ENCODE measurements at regions not wholly inside any gene's neighbourhood (a gene's known extent, or its start where the extent isn't known, plus 50 kb on each side); places are given as distances from the start of the nearest gene placed in this dataset.
"Not testable (repeated sequence)": the region's sequence is repeated elsewhere in the genome, so short reads cannot be mapped to it uniquely, and the experiment has no call there.

DNA sequence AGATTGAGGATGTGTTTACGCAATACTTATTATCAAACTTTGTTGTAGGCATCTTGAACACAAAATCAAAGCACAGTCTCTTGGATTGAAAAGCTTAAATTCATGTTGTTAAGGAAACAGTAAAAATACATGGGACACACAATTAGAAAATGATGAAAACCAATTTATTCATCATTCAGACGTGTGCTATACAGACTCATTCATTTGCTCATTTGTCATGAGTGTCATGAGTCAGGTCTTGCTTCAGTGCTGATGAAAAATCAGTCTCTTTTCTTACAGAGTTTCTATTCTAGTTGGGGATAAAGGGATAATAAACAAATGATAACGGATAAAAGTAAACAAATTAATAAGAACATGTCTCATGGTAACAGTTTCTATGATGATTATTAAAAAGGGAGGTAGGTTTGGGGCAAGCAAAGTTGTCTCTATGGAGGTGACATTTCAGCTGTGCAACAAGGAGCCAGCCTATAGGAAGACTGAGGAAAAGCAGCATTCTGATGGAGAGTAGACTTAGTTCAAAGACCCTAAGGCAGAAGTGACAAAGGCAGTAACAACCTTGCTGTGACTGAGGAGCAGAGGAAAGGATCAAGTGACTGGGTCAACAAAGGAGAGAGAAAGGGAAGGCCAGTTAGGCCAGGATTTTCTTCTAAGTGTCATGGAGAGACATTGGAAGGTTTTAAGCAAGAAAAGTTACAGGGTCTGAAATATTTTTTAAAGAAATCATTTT, 224.0 kb upstream of the HHIP start:
- Histone ChIP-seq H3K9me1 (replicated peaks; ENCODE audit: control insufficient read depth, extremely low read depth, insufficient read depth, low read length) (no peaks in the 10 kb centered on the region), H3K4me1 (ENCODE audit: control insufficient read depth, extremely low read depth, insufficient read depth, low read length) (peaks cover 6% of the 10 kb centered on the region), H2AFZ (ENCODE audit: low read depth, low read length) (no peak overlapping the region), H3K27me3 (ENCODE audit: control insufficient read depth in 2 of 2, insufficient read depth in 2 of 2, low read length in 2 of 2) (no peaks in the 10 kb centered on the region), H4K20me1 (replicated peaks; ENCODE audit: control insufficient read depth, extremely low read depth, insufficient read depth, low read length) (no peaks in the 10 kb centered on the region), H3K36me3 (ENCODE audit: control insufficient read depth in 2 of 2, extremely low read depth in 1 of 2, insufficient read depth in 2 of 2, low read length in 2 of 2) (no peaks in the 10 kb centered on the region), H3K79me2 (ENCODE audit: control insufficient read depth, insufficient read depth, low read length) (no peaks in the 10 kb centered on the region), H3K4me3 (replicated peaks in 1 of 3; ENCODE audit: insufficient read depth in 1 of 3, low read depth in 1 of 3, low read length in 3 of 3) (no peak overlapping the region), H3K9me3 (replicated peaks; ENCODE audit: control insufficient read depth, insufficient read depth, low read length) (no peaks in the 10 kb centered on the region), H3K9ac (replicated peaks; ENCODE audit: extremely low read depth, insufficient read depth, low read length) (no peak overlapping the region), H3K4me2 (ENCODE audit: insufficient read depth, low read length) (no peak overlapping the region), H3K27ac (ENCODE audit: insufficient read depth, low read depth, low read length) (no peak overlapping the region)
- FAIRE-seq (no peak), DNase-seq (ENCODE audit: low read depth, low spot score) (no peak)
- TF ChIP-seq GATA2 (IDR thresholded peaks at IDR 0.05; ENCODE audit: insufficient read depth, insufficient read length, low read depth, low read length): no peak
- TF ChIP-seq, protein P1, sequence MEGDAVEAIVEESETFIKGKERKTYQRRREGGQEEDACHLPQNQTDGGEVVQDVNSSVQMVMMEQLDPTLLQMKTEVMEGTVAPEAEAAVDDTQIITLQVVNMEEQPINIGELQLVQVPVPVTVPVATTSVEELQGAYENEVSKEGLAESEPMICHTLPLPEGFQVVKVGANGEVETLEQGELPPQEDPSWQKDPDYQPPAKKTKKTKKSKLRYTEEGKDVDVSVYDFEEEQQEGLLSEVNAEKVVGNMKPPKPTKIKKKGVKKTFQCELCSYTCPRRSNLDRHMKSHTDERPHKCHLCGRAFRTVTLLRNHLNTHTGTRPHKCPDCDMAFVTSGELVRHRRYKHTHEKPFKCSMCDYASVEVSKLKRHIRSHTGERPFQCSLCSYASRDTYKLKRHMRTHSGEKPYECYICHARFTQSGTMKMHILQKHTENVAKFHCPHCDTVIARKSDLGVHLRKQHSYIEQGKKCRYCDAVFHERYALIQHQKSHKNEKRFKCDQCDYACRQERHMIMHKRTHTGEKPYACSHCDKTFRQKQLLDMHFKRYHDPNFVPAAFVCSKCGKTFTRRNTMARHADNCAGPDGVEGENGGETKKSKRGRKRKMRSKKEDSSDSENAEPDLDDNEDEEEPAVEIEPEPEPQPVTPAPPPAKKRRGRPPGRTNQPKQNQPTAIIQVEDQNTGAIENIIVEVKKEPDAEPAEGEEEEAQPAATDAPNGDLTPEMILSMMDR (IDR thresholded peaks at IDR 0.05; ENCODE audit: extremely low read depth in 1 of 2, insufficient read depth in 1 of 2, low read depth in 1 of 2, low read length in 2 of 2): no peak
- TF ChIP-seq, protein P2, sequence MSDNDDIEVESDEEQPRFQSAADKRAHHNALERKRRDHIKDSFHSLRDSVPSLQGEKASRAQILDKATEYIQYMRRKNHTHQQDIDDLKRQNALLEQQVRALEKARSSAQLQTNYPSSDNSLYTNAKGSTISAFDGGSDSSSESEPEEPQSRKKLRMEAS (IDR thresholded peaks at IDR 0.05; ENCODE audit: insufficient read depth, insufficient read length): no peak
- no TSS peak for BruUV-seq (replicated peaks)
- POLR2A ChIA-PET: no interaction called here
- intact Hi-C loops (cut with micrococcal nuclease) (no loop called here), dilution Hi-C loops (cut with MboI; ENCODE audit: extremely low pct_ligation_motif_present, low sequenced_read_pairs) (no loop called here)
- CTCF ChIA-PET: interaction anchor here (2.3 kb wide), 1 partner anchor 8 kb away, joined by 6 read pairs; no protein-coding TSS in a partner anchor

DNA sequence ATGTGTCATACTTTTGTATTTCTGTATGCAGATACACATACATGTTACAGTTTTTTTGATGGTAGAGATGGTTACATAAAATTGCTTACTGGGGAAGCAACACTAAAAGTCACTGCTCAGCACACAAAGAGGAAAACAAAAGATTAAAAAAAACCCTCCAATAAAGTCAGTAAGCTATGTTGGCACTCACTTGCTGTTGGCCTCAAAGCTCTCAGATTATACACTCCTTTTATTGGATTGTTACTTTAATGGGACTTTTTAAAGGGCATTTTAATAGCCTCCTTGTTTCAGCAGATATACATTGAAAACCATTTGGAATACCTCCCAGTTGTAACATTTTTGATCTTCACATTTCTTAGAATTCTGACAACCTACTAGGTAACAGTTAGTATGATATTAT, 222.0 kb upstream of the HHIP start:
- no TSS peak for BruUV-seq (replicated peaks)
- ChIA-PET CTCF (interaction anchor here (1.1 to 2.3 kb wide), 2 partner anchors 10 to 45 kb away, joined by 3 to 6 read pairs; no protein-coding TSS in a partner anchor), POLR2A (no interaction called here)
- FAIRE-seq: no peak
- H3K27ac ChIP-seq (ENCODE audit: insufficient read depth, low read depth, low read length): no peak overlapping the region
- no peak for DNase-seq (ENCODE audit: low read depth, low spot score)
- H3K27me3 ChIP-seq (ENCODE audit: control insufficient read depth in 2 of 2, insufficient read depth in 2 of 2, low read length in 2 of 2): no peaks in the 10 kb centered on the region
- H4K20me1 ChIP-seq (replicated peaks; ENCODE audit: control insufficient read depth, extremely low read depth, insufficient read depth, low read length): no peaks in the 10 kb centered on the region
- no peaks in the 10 kb centered on the region for H3K9me3 ChIP-seq (replicated peaks; ENCODE audit: control insufficient read depth, insufficient read depth, low read length)
- H3K4me1 ChIP-seq (ENCODE audit: control insufficient read depth, extremely low read depth, insufficient read depth, low read length): peaks cover 6% of the 10 kb centered on the region
- no peak overlapping the region for H3K4me2 ChIP-seq (ENCODE audit: insufficient read depth, low read length)
- dilution Hi-C loops (cut with MboI; ENCODE audit: extremely low pct_ligation_motif_present, low sequenced_read_pairs) (no loop called here), intact Hi-C loops (cut with micrococcal nuclease) (no loop called here)
- H3K36me3 ChIP-seq (ENCODE audit: control insufficient read depth in 2 of 2, extremely low read depth in 1 of 2, insufficient read depth in 2 of 2, low read length in 2 of 2): no peaks in the 10 kb centered on the region
- H3K9me1 ChIP-seq (replicated peaks; ENCODE audit: control insufficient read depth, extremely low read depth, insufficient read depth, low read length): no peaks in the 10 kb centered on the region
- H3K79me2 ChIP-seq (ENCODE audit: control insufficient read depth, insufficient read depth, low read length): no peaks in the 10 kb centered on the region
- no peak overlapping the region for H3K4me3 ChIP-seq (replicated peaks in 1 of 3; ENCODE audit: insufficient read depth in 1 of 3, low read depth in 1 of 3, low read length in 3 of 3)
- no peak overlapping the region for H2AFZ ChIP-seq (ENCODE audit: low read depth, low read length)
- TF ChIP-seq POLR2AphosphoS5 (IDR thresholded peaks at IDR 0.05; ENCODE audit: insufficient read depth, low read depth, low read length) (no peak), EZH2 (IDR thresholded peaks at IDR 0.05; ENCODE audit: borderline replicate concordance, low read depth, low read length, severe bottlenecking) (no peak), FOS (IDR thresholded peaks at IDR 0.05; ENCODE audit: borderline replicate concordance, insufficient read depth, low read length) (no peak), POLR2A (IDR thresholded peaks at IDR 0.05; ENCODE audit: low read depth, low read length) (no peak)
- H3K9ac ChIP-seq (replicated peaks; ENCODE audit: extremely low read depth, insufficient read depth, low read length): no peak overlapping the region

DNA sequence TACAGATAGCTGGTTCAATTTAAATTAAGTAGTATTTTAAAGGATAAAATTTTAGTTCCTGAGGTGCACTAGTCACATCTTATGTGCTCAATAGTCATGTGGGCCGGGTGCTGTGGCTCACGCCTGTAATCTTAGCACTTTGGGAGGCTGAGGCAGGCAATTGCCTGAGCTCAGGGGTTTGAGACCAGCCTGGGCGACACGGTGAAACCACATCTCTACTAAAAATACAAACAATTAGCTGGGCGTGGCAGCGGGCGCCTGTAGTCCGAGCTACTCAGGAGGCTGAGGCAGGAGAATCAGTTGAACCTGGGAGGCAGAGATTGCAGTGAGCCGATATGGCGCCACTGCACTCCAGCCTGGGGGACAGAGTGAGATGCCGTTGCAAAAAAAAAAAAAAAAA, 219.9 kb upstream of the HHIP start:
- H3K27me3 ChIP-seq (ENCODE audit: control insufficient read depth in 2 of 2, insufficient read depth in 2 of 2, low read length in 2 of 2); intact Hi-C loops (cut with micrococcal nuclease); H3K9ac ChIP-seq (replicated peaks; ENCODE audit: extremely low read depth, insufficient read depth, low read length); DNase-seq (ENCODE audit: low read depth, low spot score); POLR2A ChIA-PET; H3K4me2 ChIP-seq (ENCODE audit: insufficient read depth, low read length); H3K4me1 ChIP-seq (ENCODE audit: control insufficient read depth, extremely low read depth, insufficient read depth, low read length); H3K79me2 ChIP-seq (ENCODE audit: control insufficient read depth, insufficient read depth, low read length); H3K27ac ChIP-seq (ENCODE audit: insufficient read depth, low read depth, low read length); H3K9me3 ChIP-seq (replicated peaks; ENCODE audit: control insufficient read depth, insufficient read depth, low read length); FAIRE-seq; dilution Hi-C loops (cut with MboI; ENCODE audit: extremely low pct_ligation_motif_present, low sequenced_read_pairs); BruUV-seq (replicated peaks); H4K20me1 ChIP-seq (replicated peaks; ENCODE audit: control insufficient read depth, extremely low read depth, insufficient read depth, low read length); H3K9me1 ChIP-seq (replicated peaks; ENCODE audit: control insufficient read depth, extremely low read depth, insufficient read depth, low read length); H3K36me3 ChIP-seq (ENCODE audit: control insufficient read depth in 2 of 2, extremely low read depth in 1 of 2, insufficient read depth in 2 of 2, low read length in 2 of 2); H2AFZ ChIP-seq (ENCODE audit: low read depth, low read length); H3K4me3 ChIP-seq (replicated peaks in 1 of 3; ENCODE audit: insufficient read depth in 1 of 3, low read depth in 1 of 3, low read length in 3 of 3): not testable (repeated sequence)
- CTCF ChIA-PET: interaction anchor here (1.4 kb wide), 1 partner anchor 26 kb away, joined by 4 read pairs; no protein-coding TSS in a partner anchor

All from endothelial cell of umbilical vein (primary cell).